OCI-LY1 (cell line): ENCODE measurements at regions not wholly inside any gene's neighbourhood (a gene's known extent, or its start where the extent isn't known, plus 50 kb on each side); places are given as distances from the start of the nearest gene placed in this dataset.

Source experiments
- H2AFZ ChIP-seq: fragments of 200-600 bp; sonication (generic), shearing (Covaris generic); 2 replicates; pipeline ENCODE4 v1.6.0; 2014; ENCODE audit warnings: antibody characterized with exemption, mild to moderate bottlenecking, low read length
- H3F3A ChIP-seq: fragments of 200-600 bp; sonication (generic), shearing (Covaris generic); 2 replicates; pipeline ENCODE4 v1.6.0; 2014; ENCODE audit warnings: mild to moderate bottlenecking, antibody characterized with exemption, low read length, moderate library complexity; ENCODE audit not compliant: insufficient read depth
- H3K27ac ChIP-seq: fragments of 200-600 bp; sonication (generic); 2 replicates; pipeline ENCODE4 v1.5.1; 2014; ENCODE audit warnings: low read length, mixed run types, mild to moderate bottlenecking, low read depth; ENCODE audit not compliant: poor library complexity, severe bottlenecking
- H3K27me3 ChIP-seq: fragments of 200-600 bp; sonication (generic); 2 replicates; pipeline ENCODE4 v1.6.0; 2014; ENCODE audit warnings: antibody characterized with exemption, mild to moderate bottlenecking, low read length, moderate library complexity; ENCODE audit not compliant: insufficient read depth
- H3K36me3 ChIP-seq: fragments of 200-600 bp; sonication (generic); 2 replicates; pipeline ENCODE4 v1.6.1; 2014; ENCODE audit warnings: mild to moderate bottlenecking, antibody characterized with exemption, low read length, moderate library complexity, mixed read lengths; ENCODE audit not compliant: insufficient read depth
- H3K4me1 ChIP-seq: fragments of 200-600 bp; sonication (generic); 2 replicates; pipeline ENCODE4 v1.5.1; 2014; ENCODE audit warnings: mild to moderate bottlenecking, low read length, moderate library complexity; ENCODE audit not compliant: insufficient read depth, severe bottlenecking
- H3K4me2 ChIP-seq: fragments of 200-600 bp; sonication (generic), shearing (Covaris generic); 2 replicates; pipeline ENCODE4 v1.6.1; 2014; ENCODE audit warnings: low read length
- H3K4me3 ChIP-seq: fragments of 200-600 bp; sonication (generic); 2 replicates; pipeline ENCODE4 v1.5.1; 2014; ENCODE audit warnings: low read length, low read depth, mild to moderate bottlenecking, mixed read lengths; ENCODE audit not compliant: poor library complexity, severe bottlenecking
- H3K79me2 ChIP-seq: fragments of 200-600 bp; shearing (Covaris generic); 2 replicates; pipeline ENCODE4 v1.6.1; 2016; ENCODE audit warnings: mixed run types, low read length, mixed read lengths; ENCODE audit not compliant: insufficient read depth
- H3K9ac ChIP-seq: fragments of 200-600 bp; sonication (generic), shearing (Covaris generic); 2 replicates; pipeline ENCODE4 v1.6.1; 2014; ENCODE audit warnings: mild to moderate bottlenecking, low read length, mixed read lengths
- H3K9me2 ChIP-seq: fragments of 200-600 bp; sonication (generic), shearing (Covaris generic); 2 replicates; pipeline ENCODE4 v1.6.1; 2014; ENCODE audit warnings: low read depth, mild to moderate bottlenecking, low read length, mixed read lengths
- H3K9me3 ChIP-seq: fragments of 200-600 bp; shearing (Covaris generic); 2 replicates; pipeline ENCODE4 v1.6.1; 2014; ENCODE audit warnings: low read length, mixed read lengths
- H4K20me1 ChIP-seq: fragments of 200-600 bp; sonication (generic), shearing (Covaris generic); 2 replicates; pipeline ENCODE4 v1.6.0; 2016; ENCODE audit warnings: mild to moderate bottlenecking, low read length; ENCODE audit not compliant: insufficient read depth
- EZH2 ChIP-seq: fragments of 200-600 bp; sonication (generic), shearing (Covaris generic); IDR thresholded peaks from 2 replicates; pipeline ENCODE4 v1.8.0; 2017; ENCODE audit warnings: borderline replicate concordance, mixed run types, mild to moderate bottlenecking, antibody characterized with exemption, low read length, moderate library complexity, mixed read lengths
- TF ChIP-seq, protein P1 (sequence below): fragments of 200-600 bp; sonication (generic), shearing (Covaris generic); IDR thresholded peaks from 2 replicates; pipeline ENCODE4 v1.5.1; 2017; ENCODE audit warnings: mild to moderate bottlenecking, antibody characterized with exemption, low read length, moderate library complexity, mixed read lengths

DNA sequence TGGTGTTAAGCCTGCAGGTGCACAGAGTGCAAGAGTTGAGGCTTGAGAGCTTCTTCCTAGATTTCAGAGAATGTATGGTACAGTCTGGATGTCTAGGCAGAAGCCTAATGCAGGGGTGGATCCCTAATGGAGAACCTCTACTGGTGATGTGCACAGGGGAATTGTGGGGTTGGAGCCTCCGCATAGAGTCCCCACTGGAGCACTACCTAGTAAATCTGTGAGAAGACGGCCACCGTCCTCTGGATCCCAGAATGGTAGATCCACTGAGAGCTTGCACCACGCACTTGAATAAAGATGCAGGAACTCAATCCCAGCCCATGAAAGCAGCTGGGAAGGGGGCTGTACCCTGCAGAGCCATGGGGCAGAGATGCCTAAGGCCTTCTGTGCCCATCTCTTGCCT, 699.4 kb upstream of the FAM174A start:
- Histone ChIP-seq H3K79me2 (no peaks in the 10 kb centered on the region), H3K9me3 (no peaks in the 10 kb centered on the region), H3F3A (no peaks in the 10 kb centered on the region), H3K9me2 (no peaks in the 10 kb centered on the region), H3K4me2 (no peak overlapping the region), H3K4me1 (no peaks in the 10 kb centered on the region), H3K36me3 (no peaks in the 10 kb centered on the region), H3K9ac (no peak overlapping the region), H4K20me1 (no peaks in the 10 kb centered on the region), H3K4me3 (no peak overlapping the region), H3K27ac (no peak overlapping the region), H3K27me3 (no peaks in the 10 kb centered on the region), H2AFZ (no peak overlapping the region)
- no peak for TF ChIP-seq EZH2
- TF ChIP-seq, protein P1, sequence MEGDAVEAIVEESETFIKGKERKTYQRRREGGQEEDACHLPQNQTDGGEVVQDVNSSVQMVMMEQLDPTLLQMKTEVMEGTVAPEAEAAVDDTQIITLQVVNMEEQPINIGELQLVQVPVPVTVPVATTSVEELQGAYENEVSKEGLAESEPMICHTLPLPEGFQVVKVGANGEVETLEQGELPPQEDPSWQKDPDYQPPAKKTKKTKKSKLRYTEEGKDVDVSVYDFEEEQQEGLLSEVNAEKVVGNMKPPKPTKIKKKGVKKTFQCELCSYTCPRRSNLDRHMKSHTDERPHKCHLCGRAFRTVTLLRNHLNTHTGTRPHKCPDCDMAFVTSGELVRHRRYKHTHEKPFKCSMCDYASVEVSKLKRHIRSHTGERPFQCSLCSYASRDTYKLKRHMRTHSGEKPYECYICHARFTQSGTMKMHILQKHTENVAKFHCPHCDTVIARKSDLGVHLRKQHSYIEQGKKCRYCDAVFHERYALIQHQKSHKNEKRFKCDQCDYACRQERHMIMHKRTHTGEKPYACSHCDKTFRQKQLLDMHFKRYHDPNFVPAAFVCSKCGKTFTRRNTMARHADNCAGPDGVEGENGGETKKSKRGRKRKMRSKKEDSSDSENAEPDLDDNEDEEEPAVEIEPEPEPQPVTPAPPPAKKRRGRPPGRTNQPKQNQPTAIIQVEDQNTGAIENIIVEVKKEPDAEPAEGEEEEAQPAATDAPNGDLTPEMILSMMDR = no peak

GRCh38 chr5:99827136-99827535, 708.0 kb upstream of the FAM174A start:
- TF ChIP-seq, protein P1 = no peak
- no peak for TF ChIP-seq EZH2
- H3K27ac ChIP-seq = no peak overlapping the region

DNA sequence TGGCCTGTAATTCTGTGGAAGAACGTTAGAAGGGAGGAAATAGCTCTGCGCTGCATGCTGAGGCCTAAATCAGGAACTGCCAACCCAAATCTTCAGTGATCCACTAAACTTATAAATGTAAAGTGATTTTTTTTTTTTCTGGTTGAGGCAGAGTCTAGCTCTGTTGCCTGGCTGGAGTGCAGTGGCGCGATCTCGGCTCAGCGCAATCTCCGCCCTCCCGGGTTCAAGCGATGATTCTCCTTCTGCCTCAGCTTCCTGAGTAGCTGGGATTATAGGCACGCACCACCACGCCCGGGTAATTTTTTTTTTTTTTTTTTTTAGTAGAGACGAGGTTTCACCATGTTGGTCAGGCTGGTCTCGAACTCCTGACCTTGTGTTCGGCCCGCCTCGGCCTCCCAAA, 717.4 kb upstream of the FAM174A start:
- Histone ChIP-seq H3K27ac (no peak overlapping the region), H3K4me3 (no peak overlapping the region), H3K27me3 (no peaks in the 10 kb centered on the region), H2AFZ (no peak overlapping the region), H3K9ac (no peak overlapping the region), H3K9me3 (no peaks in the 10 kb centered on the region), H3K4me1 (no peaks in the 10 kb centered on the region), H4K20me1 (peaks cover 2% of the 10 kb centered on the region; the same call in 1 of the 2 replicates), H3K36me3 (no peaks in the 10 kb centered on the region), H3K79me2 (no peaks in the 10 kb centered on the region), H3K9me2 (no peaks in the 10 kb centered on the region), H3F3A (no peaks in the 10 kb centered on the region), H3K4me2 (no peak overlapping the region)
- TF ChIP-seq EZH2 = no peak
- TF ChIP-seq, protein P1 = no peak

More at GRCh38 chr5:99827136-99827535, 708.0 kb upstream of the FAM174A start:
- no peaks in the 10 kb centered on the region for H3K36me3 ChIP-seq
- H3K4me2 ChIP-seq = no peak overlapping the region
- H3K9me3 ChIP-seq = no peaks in the 10 kb centered on the region
- H3K27me3 ChIP-seq = no peaks in the 10 kb centered on the region
- H3K9ac ChIP-seq = no peak overlapping the region
- H3K79me2 ChIP-seq = no peaks in the 10 kb centered on the region
- no peaks in the 10 kb centered on the region for H4K20me1 ChIP-seq
- H2AFZ ChIP-seq = no peak overlapping the region
- H3F3A ChIP-seq = no peaks in the 10 kb centered on the region
- H3K4me3 ChIP-seq = no peak overlapping the region
- H3K4me1 ChIP-seq = no peaks in the 10 kb centered on the region
- H3K9me2 ChIP-seq = no peaks in the 10 kb centered on the region
